GM12878 (cell line): ENCODE measurements at regions not wholly inside any gene's neighbourhood (a gene's known extent, or its start where the extent isn't known, plus 50 kb on each side); places are given as distances from the start of the nearest gene placed in this dataset.

Experiments used
- EZH2 ChIP-seq: IDR thresholded peaks from 2 replicates; pipeline ENCODE4 v1.6.1; 2012; ENCODE audit warnings: low read depth, mild to moderate bottlenecking, control low read depth, inconsistent platforms, low read length, borderline replicate concordance; ENCODE audit not compliant: control insufficient read depth
- GABPA ChIP-seq: IDR thresholded peaks from 2 replicates; pipeline ENCODE4 v1.6.1; 2014; ENCODE audit warnings: antibody characterized with exemption, low read depth, mild to moderate bottlenecking, inconsistent platforms
- HDAC2 ChIP-seq: fragments of 200-600 bp; sonication (generic); IDR thresholded peaks from 2 replicates; pipeline ENCODE4 v1.6.1; 2017
- KAT2A ChIP-seq: conservative IDR thresholded peaks from 2 replicates; pipeline ENCODE4 v1.6.1; 2011; ENCODE audit warnings: low read depth, low read length; ENCODE audit not compliant: control insufficient read depth
- MEF2B ChIP-seq: fragments of 450-650 bp; IDR thresholded peaks from 2 replicates; pipeline ENCODE4 v1.6.1; 2018; ENCODE audit warnings: mild to moderate bottlenecking, moderate library complexity; ENCODE audit not compliant: partially characterized antibody, poor library complexity, severe bottlenecking
- MTA2 ChIP-seq: fragments of 450-650 bp; IDR thresholded peaks from 2 replicates; pipeline ENCODE4 v1.6.1; 2016; ENCODE audit warnings: low read depth, mild to moderate bottlenecking, moderate library complexity
- NFXL1 ChIP-seq: fragments of 450-650 bp; IDR thresholded peaks from 2 replicates; pipeline ENCODE4 v1.6.1; 2017; ENCODE audit warnings: antibody characterized with exemption, mild to moderate bottlenecking, borderline replicate concordance
- NR2C2 ChIP-seq: IDR thresholded peaks from 2 replicates; pipeline ENCODE4 v1.6.1; 2011; ENCODE audit warnings: borderline replicate concordance, low read depth; ENCODE audit not compliant: control insufficient read depth, insufficient read length
- POLR2AphosphoS5 ChIP-seq: IDR thresholded peaks from 2 replicates; pipeline ENCODE4 v1.6.1; 2011; ENCODE audit warnings: mild to moderate bottlenecking, low read length, inconsistent platforms
- TBL1XR1 ChIP-seq: IDR thresholded peaks from 2 replicates; pipeline ENCODE4 v1.6.1; 2012; ENCODE audit warnings: low read depth, low read length, improper control_type of control experiment
- TCF12 ChIP-seq: IDR thresholded peaks from 2 replicates; pipeline ENCODE4 v1.6.1; 2011; ENCODE audit warnings: low read depth, mild to moderate bottlenecking, low read length
- TF ChIP-seq, protein P1 (sequence below): IDR thresholded peaks from 2 replicates; pipeline ENCODE4 v1.6.1; 2011; ENCODE audit warnings: borderline replicate concordance, low read depth, mild to moderate bottlenecking, moderate library complexity, low read length; ENCODE audit not compliant: insufficient read depth, poor library complexity, severe bottlenecking
- TF ChIP-seq, protein P2 (sequence below): IDR thresholded peaks from 2 replicates; pipeline ENCODE4 v1.6.1; 2011; ENCODE audit warnings: low read depth, mild to moderate bottlenecking, low read length, moderate library complexity, borderline replicate concordance; ENCODE audit errors: extremely low read depth
- TF ChIP-seq, protein P3 (sequence below): IDR thresholded peaks from 2 replicates; pipeline ENCODE4 v1.6.1; 2011; ENCODE audit warnings: mild to moderate bottlenecking, low read depth, low read length, moderate library complexity; ENCODE audit not compliant: insufficient replicate concordance
- TF ChIP-seq, protein P4 (sequence below): IDR thresholded peaks from 2 replicates; pipeline ENCODE4 v1.6.1; 2012; ENCODE audit warnings: low read depth, low read length, improper control_type of control experiment

DNA sequence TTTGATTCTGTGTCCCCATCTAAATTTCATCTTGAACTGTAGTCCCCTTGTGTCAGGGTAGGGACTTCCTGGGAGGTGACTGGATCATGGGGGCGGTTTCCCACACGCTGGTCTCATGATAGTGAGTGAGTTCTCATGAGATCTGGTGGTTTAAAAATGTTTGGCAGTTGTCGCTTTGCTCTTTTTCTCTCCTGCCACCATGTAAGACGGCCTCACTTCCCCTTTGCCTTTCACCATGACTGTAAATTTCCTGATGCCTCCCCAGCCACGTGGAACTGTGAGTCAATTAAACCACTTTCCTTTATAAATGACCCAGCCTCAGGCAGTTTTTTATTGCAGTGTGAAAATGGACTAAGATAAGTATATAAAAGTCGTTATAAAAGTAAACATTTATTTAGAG is 80.5 kb upstream of the SGK1 start (continued):
- TF ChIP-seq, protein P1, sequence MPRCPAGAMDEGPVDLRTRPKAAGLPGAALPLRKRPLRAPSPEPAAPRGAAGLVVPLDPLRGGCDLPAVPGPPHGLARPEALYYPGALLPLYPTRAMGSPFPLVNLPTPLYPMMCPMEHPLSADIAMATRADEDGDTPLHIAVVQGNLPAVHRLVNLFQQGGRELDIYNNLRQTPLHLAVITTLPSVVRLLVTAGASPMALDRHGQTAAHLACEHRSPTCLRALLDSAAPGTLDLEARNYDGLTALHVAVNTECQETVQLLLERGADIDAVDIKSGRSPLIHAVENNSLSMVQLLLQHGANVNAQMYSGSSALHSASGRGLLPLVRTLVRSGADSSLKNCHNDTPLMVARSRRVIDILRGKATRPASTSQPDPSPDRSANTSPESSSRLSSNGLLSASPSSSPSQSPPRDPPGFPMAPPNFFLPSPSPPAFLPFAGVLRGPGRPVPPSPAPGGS: no peak
- TF ChIP-seq NR2C2: no peak
- no peak for TF ChIP-seq NFXL1
- TF ChIP-seq HDAC2: no peak
- TF ChIP-seq, protein P2, sequence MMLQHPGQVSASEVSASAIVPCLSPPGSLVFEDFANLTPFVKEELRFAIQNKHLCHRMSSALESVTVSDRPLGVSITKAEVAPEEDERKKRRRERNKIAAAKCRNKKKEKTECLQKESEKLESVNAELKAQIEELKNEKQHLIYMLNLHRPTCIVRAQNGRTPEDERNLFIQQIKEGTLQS: no peak
- TF ChIP-seq, protein P3, sequence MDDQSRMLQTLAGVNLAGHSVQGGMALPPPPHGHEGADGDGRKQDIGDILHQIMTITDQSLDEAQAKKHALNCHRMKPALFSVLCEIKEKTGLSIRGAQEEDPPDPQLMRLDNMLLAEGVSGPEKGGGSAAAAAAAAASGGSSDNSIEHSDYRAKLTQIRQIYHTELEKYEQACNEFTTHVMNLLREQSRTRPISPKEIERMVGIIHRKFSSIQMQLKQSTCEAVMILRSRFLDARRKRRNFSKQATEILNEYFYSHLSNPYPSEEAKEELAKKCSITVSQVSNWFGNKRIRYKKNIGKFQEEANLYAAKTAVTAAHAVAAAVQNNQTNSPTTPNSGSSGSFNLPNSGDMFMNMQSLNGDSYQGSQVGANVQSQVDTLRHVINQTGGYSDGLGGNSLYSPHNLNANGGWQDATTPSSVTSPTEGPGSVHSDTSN: no peak
- peak; percentile 60 for TF ChIP-seq MTA2
- TF ChIP-seq TCF12: no peak
- TF ChIP-seq GABPA: no peak
- no peak for TF ChIP-seq POLR2AphosphoS5
- no peak for TF ChIP-seq MEF2B
- no peak for TF ChIP-seq EZH2
- TF ChIP-seq, protein P4, sequence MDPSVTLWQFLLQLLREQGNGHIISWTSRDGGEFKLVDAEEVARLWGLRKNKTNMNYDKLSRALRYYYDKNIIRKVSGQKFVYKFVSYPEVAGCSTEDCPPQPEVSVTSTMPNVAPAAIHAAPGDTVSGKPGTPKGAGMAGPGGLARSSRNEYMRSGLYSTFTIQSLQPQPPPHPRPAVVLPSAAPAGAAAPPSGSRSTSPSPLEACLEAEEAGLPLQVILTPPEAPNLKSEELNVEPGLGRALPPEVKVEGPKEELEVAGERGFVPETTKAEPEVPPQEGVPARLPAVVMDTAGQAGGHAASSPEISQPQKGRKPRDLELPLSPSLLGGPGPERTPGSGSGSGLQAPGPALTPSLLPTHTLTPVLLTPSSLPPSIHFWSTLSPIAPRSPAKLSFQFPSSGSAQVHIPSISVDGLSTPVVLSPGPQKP: no peak
- no peak for TF ChIP-seq KAT2A
- TF ChIP-seq TBL1XR1: no peak
